Stimulated activated CD4-positive, alpha-beta T cell treated with anti-CD3 and anti-CD28 coated beads, Interleukin-2, amount 100 ng/mL, for 48 hours (primary cell): ENCODE measurements at regions not wholly inside any gene's neighbourhood (a gene's known extent, or its start where the extent isn't known, plus 50 kb on each side); places are given as distances from the start of the nearest gene placed in this dataset.
"Not testable (repeated sequence)": the region's sequence is repeated elsewhere in the genome, so short reads cannot be mapped to it uniquely, and the experiment has no call there.

ENCODE experiments used
- DNase-seq, 2 donors: peaks; one replicate each; pipeline ENCODE4 v3.0.0-alpha.2; 2020

DNA sequence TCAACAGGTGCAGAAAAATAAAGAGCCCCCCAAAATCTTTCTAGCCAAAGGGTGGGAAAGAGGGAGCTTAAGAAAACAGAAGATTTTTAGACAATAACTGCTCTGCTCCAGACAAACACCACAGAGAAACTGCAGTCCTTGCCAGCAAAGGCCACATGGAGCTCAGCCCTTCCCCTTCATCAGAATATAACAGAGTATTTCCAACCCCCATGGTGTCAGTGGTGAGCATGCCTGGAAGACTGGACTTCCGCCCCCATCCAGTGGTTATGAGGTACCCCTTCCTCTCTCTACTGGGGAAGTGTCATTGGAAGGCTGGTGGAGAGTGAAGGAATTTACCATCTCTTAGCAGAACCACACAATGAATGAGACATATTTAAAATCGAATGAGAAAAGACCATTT, 1007.3 kb upstream of the CELF2 start:
- no peak for DNase-seq

- no peak for DNase-seq
Measured at GRCh38 chr10:10014846-10015245, 1002.8 kb upstream of the CELF2 start.

GRCh38 chr10:10017716-10018115, 1000.0 kb upstream of the CELF2 start:
- no peak for DNase-seq

GRCh38 chr10:10020945-10021344, 996.7 kb upstream of the CELF2 start:
- DNase-seq = no peak

GRCh38 chr10:10032991-10033390, 984.7 kb upstream of the CELF2 start:
- DNase-seq = no peak

DNA sequence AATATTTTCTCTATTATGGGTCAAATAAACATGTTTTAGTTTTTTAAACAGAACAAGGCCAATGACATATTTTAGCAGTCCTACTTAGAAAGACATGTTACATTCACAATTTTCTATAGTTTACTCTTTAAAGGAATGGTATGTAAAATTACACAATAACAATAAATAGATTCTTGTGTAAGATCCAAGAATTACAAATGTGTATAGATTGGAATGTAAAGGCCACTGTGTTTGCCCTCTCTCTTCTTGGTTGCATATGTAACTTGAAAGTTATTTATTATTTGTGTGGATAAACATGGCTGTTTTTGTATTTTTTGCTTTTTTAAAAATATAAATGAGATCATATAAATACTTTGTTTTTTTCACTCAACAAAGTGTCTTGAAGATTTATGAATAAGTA, 979.3 kb upstream of the CELF2 start:
- no peak for DNase-seq

GRCh38 chr10:10039595-10039994, 978.1 kb upstream of the CELF2 start:
- no peak for DNase-seq

- no peak for DNase-seq
Measured at GRCh38 chr10:10043083-10043482, 974.6 kb upstream of the CELF2 start.

- DNase-seq = no peak
Measured at GRCh38 chr10:10044922-10045764, 972.5 kb upstream of the CELF2 start.

GRCh38 chr10:10045765-10046028, 972.0 kb upstream of the CELF2 start:
- DNase-seq = no peak

- DNase-seq = no peak
Measured at GRCh38 chr10:10047426-10047825, 970.2 kb upstream of the CELF2 start.

DNA sequence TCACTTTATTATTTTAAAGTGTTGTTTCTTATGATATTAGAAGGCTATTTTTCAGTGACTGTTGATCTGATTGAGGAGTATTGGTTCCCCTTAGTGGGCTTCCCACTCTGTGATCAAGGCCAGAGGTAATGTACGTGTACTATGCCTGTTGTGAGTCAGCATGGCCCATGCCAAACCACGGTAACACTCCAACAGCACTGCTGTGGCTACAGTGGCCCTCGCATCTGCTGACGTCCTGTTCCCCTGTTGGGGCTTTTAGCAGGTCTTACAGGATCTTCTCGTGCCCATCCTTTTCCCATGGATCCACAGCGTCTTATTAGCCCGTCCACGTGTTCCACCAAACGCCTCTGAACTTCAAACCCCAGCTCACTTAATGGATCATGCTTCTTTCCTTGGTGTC, 964.6 kb upstream of the CELF2 start:
- DNase-seq = no peak

DNA sequence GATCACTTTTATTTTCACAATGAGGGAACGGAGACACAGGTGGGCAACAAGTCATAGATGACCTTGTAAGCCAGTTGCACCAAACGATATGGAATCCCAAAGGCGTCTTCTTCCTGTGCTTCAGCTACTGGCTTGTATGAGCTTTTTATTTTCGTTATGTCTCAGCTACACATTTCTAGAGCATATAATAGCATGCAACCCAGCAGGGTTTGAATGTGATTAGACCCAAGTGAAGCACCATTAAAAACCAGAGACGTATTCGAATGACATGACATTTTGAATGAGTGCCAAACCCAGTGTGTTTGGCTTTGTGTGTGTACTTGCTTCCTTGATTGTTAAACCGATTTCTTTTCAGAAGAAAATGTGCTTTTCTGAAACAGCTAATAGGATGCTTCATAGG, 963.2 kb upstream of the CELF2 start:
- no peak for DNase-seq

DNA sequence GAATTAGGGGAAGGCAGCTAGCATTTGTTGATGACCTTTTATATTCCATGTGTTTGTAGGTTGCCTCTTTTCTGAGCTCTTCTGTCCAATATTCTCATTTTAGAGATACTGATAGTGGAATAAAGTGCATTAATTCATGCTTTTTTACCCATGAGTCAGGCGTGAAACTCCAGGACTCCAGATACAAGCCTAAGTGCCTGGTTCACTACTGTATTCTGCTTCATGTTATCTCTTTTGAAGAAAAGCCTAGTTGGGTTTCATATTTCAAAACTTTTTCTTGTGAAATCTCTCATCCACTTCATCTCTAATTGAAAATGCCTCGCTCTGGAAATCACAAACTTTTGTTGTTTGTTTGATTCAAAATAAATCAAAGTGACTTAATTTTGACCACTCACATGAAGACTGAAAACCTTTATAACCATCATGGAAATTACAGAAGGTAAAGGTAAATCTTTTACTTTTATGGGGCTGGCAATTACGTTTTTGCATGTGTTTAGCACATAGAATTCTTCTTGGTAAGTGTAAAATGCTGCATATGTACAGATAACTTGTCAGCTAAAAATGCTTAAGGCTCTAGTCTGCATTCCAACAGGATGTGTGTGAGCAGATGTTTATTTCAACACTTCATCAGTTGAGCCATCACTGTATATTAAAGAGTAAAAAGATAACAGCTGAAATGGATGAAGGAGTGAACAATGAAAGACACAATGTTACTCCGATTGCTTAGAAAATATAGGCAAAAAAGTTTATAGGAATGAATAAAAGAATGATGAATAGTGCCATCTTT, 961.8 kb upstream of the CELF2 start:
- no peak for DNase-seq

DNA sequence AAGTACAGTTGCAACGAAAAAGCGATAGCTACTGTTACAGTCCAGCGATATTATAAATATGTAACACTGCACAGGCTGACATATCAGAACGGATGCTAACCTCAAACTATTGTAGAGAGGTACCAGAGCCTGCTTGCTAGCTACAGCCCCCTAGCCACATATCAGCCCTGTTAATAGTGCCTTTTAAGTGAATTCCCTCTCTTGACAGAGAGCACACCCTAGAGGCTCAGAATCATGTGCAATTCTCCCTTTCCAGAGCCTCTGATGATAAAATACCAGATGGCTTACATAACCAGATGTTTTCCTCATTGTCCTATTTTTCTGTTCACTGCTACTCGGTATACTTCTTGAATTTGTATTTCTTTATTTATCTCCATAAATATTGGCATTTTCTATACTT, 960.7 kb upstream of the CELF2 start:
- DNase-seq = no peak

DNA sequence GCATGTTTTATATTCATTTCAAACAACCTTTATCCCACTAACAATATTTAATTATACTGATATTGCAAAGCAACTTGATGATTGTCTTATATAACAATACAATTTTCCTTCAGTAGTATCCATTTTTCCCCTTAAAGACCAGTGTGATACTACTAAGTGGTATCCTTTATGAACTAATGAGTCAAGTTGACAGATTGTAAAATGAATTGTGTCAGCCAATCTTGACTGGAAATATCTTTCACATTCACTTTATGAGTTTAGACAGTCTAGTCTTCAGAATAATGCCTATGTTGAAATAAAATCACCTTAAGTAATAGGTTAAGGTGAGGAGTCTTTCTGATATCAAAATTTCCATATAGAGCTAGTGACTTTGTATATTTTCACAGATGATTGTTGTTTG, 950.0 kb upstream of the CELF2 start:
- DNase-seq = no peak

GRCh38 chr10:10074847-10075246, 942.8 kb upstream of the CELF2 start:
- DNase-seq = not testable (repeated sequence)

DNA sequence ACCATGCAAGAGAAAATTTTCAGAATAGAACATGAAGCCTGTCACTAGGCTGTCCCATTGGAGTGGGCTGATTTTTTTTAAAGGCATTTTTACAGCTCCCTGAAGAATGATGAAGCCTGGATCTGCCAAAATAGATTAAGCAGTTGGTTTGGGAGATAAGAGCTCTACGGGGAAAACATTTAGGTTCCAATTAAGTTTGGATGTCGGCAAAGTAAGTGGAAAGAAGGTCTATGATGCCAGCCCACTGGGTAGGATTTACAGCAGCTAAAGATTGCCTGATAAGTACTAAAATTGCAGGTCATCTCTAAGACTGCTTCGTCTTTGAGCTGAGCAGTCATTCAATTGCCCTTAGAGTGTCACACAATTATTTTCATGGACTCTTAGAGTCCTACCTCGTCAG, 939.2 kb upstream of the CELF2 start:
- no peak for DNase-seq

- no peak for DNase-seq
Measured at GRCh38 chr10:10092581-10092980, 925.1 kb upstream of the CELF2 start.

DNA sequence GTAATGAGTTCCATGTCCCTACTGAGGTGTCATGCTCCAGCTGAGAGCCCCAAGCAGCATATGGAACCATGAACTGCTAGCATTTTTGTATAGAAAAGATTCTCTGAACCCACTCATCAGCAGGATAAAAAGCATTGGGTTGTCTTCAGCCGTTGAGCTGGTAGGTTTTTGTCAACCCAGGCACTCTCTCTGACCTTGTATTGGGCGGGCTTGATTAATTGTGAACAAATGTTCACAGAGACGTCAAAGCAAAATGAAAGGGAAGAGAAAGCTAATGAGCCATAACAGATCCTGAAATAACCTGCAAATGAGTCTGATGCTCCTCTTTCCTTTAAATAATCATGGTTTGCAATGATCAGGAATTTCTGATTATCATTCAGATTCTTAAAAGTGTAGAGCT, 924.7 kb upstream of the CELF2 start:
- no peak for DNase-seq

- DNase-seq = no peak
Measured at GRCh38 chr10:10094691-10095090, 923.0 kb upstream of the CELF2 start.

DNA sequence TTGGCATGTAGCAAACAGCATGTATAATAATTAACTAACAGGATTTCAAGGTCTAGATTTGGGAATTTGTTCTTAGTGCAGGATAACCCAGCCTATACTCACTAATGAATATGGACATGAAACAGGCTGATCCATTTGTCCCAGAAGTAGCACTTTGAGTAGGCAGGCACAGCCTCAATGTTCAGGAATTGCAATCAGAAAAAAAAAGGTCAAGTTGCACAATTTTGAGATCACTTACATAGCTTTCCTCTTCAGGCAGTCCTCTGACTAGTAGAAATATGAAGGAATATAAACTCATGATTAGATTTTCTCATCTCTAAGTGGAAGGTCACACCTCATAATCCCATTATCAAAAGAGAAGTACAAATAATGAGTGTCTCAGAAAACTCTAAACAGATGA, 921.4 kb upstream of the CELF2 start:
- DNase-seq = no peak

GRCh38 chr10:10096898-10097297, 920.8 kb upstream of the CELF2 start:
- no peak for DNase-seq

DNA sequence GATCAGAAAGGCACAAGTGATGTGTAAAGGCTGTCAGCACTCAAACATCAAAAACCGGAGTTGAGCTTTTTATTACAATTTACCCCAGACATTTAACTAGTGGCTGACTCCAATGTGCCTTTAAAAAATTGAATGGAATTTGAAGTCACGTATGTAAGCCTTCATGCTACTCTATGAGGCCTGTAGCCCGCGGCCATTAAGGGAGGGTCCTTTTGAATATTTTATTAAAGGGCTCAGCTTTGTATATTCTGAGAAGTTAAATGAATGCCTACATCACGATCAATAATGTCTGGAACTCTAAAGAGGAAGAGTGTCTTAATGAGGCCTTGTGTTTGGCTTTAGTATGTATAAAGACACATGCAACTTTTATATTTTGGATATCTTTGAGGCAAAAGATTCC, 916.6 kb upstream of the CELF2 start:
- DNase-seq = no peak
